Spleen (tissue), 7 donors: ENCODE measurements at regions not wholly inside any gene's neighbourhood (a gene's known extent, or its start where the extent isn't known, plus 50 kb on each side); places are given as distances from the start of the nearest gene placed in this dataset.

Experiments used
- CTCF ChIP-seq, 11 experiments: fragments of 200-600 bp in 7 of 11; fragments of 450-650 bp in 4 of 11; sonication (generic) in 4 of 11; IDR thresholded peaks in 8 of 11; conservative IDR thresholded peaks in 3 of 11; 1 replicate in 7 of 11; 2 replicates in 4 of 11; pipeline versions ENCODE4 v1.4.0 to v1.8.0; 2016 to 2021; ENCODE audit warnings: antibody characterized with exemption in 11 of 11, inconsistent platforms in 4 of 11, mild to moderate bottlenecking in 1 of 11
- POLR2A ChIP-seq, 3 donors: fragments of 450-650 bp; IDR thresholded peaks; one replicate each; pipeline ENCODE4 v1.5.1; 2017; ENCODE audit warnings: antibody characterized with exemption in 3 of 3, mild to moderate bottlenecking in 1 of 3
- POLR2AphosphoS5 ChIP-seq, 3 donors: sonication (generic); formaldehyde crosslinking; IDR thresholded peaks; one replicate each; pipeline ENCODE4 v1.5.1; 2017; ENCODE audit warnings: antibody characterized with exemption in 3 of 3
- donor health status: DM: no; HTN: no; CAD: no; lungs with moderate emphysema.
- donor health status: DM: no; HTN: no; CAD: no.
- donor health status: DM: no; HTN: no; CAD: no.

- TF ChIP-seq CTCF (IDR thresholded peaks at IDR 0.05 in 8 of 11, conservative IDR thresholded peaks at IDR 0.05 in 3 of 11) (no peak), POLR2AphosphoS5 (IDR thresholded peaks at IDR 0.05) (no peak), POLR2A (IDR thresholded peaks at IDR 0.05) (no peak)
These were observed 589.6 kb downstream of the NPHP4 start for GRCh38 chr1:5402618-5403017.
